CD4-positive, alpha-beta T cell treated with Interleukin-17A for 4 hours (primary cell): ENCODE measurements at regions not wholly inside any gene's neighbourhood (a gene's known extent, or its start where the extent isn't known, plus 50 kb on each side); places are given as distances from the start of the nearest gene placed in this dataset.
"Not testable (repeated sequence)": the region's sequence is repeated elsewhere in the genome, so short reads cannot be mapped to it uniquely, and the experiment has no call there.

ENCODE experiments used
- DNase-seq: peaks from one replicate; pipeline ENCODE4 v3.0.0-alpha.2; 2020; ENCODE audit warnings: mixed read lengths

- no peak for DNase-seq
These were observed 217.5 kb upstream of the PELI2 start for GRCh38 chr14:55900749-55901148.

DNA sequence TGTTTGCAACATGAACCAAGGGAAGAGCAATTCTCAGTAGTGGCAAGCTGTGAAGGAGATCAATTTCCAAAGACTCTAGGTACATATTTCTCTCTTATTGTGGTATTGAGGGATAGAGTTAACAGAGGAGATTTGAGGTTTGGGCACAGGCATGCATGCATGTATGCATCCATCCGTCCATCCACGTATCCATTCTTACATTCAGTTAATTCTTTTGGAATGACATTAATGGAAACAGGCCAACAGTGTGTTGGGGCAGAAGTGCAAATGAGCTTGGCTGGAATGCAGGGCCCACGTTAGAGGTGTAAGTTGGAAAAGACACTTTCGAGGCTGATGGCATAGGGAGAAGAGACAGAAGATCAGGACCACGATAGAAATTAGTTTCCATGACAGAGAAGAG lies 216.9 kb upstream of the PELI2 start:
- DNase-seq = no peak

- no peak for DNase-seq
These were observed 216.0 kb upstream of the PELI2 start for GRCh38 chr14:55902241-55902640.

- no peak for DNase-seq
These were observed 214.1 kb upstream of the PELI2 start for GRCh38 chr14:55904086-55904485.

- DNase-seq = no peak
These were observed 210.1 kb upstream of the PELI2 start for GRCh38 chr14:55908106-55908505.

DNA sequence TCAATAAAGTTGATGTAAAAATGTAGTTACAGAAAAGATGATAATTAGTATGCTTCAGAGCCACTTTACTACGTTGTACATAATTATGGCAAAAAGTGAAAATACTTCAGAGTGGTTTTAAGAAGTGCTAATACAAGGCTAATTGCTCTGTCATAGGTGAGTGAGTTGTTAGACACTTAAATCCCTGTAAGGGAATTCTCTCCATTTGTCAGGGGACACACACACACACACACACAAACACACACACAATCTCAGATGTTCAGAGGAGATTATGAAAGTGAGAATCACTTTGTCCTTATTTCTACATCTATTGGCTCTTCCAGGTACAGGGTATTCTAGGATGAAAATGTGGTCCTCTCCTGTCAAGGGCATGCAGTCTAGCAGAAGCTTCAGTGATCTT lies 208.3 kb upstream of the PELI2 start:
- DNase-seq = no peak

GRCh38 chr14:55910601-55911243 lies 207.5 kb upstream of the PELI2 start:
- no peak for DNase-seq

DNA sequence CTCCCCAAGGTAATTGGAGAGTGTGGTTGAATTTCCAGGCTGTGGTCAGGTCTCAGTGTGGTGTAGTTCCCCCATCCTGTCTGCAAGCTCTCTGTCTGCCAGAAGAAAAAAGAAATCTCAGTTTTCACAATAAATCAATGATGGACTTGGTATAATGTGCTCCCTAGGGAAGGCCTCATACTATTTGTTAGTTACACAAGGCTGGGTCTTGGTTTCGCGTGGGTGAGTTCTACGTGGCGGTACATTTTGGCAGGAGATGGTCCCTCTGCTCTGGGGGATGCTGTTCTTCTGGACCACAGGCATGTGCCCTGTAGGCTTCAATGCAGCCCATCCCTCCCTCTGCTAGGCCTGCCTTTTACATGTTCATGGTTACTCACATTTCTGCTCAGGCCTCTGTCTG lies 206.4 kb upstream of the PELI2 start:
- no peak for DNase-seq

- no peak for DNase-seq
These were observed 205.9 kb upstream of the PELI2 start for GRCh38 chr14:55912344-55912743.

- DNase-seq = no peak
These were observed 204.7 kb upstream of the PELI2 start for GRCh38 chr14:55913324-55914025.

- no peak for DNase-seq
These were observed 203.4 kb upstream of the PELI2 start for GRCh38 chr14:55914771-55915170.

DNA sequence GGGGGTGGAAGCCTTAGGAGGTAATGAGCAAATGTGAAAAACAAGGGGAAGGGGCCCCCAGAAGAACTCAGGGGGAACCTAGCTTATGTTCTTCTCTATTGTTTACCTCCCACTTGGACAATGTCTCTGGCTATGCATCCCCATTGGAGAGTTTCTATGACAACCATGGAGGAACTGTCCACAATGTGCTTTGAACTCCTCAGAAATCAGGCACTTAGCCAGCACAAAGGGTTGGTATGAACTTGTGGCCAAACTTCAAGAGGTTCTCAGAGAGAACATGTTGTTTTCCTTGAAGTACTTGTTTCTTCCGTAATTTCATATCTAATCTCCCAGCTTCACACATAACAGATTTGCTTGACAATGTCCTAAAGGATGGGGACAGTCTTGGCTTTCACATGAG lies 202.8 kb upstream of the PELI2 start:
- DNase-seq = no peak

GRCh38 chr14:55919800-55920199 lies 198.4 kb upstream of the PELI2 start:
- not testable (repeated sequence) for DNase-seq

GRCh38 chr14:55921511-55921910 lies 196.7 kb upstream of the PELI2 start:
- DNase-seq = no peak

DNA sequence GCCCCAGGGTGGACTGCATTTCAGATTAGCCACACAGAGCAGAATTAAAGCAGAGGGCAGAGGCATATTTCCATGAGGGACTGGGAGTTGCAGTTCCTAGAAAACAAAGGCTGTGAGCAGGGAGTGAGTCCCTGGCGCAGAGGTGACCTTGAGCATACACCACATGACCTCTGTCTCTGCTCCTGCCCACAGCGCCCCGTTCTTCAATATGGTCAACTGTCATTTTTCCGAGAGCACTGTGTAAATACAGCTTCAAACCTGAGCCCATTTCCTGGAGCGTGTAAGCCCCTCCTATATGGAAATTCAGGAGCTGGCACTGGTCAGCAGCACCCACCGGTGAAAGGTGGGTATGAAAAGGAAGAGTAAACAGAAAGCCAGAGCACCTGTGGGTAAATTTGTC lies 192.2 kb upstream of the PELI2 start:
- no peak for DNase-seq

GRCh38 chr14:55927028-55927427 lies 191.2 kb upstream of the PELI2 start:
- DNase-seq = no peak

GRCh38 chr14:55928276-55928675 lies 189.9 kb upstream of the PELI2 start:
- no peak for DNase-seq

DNA sequence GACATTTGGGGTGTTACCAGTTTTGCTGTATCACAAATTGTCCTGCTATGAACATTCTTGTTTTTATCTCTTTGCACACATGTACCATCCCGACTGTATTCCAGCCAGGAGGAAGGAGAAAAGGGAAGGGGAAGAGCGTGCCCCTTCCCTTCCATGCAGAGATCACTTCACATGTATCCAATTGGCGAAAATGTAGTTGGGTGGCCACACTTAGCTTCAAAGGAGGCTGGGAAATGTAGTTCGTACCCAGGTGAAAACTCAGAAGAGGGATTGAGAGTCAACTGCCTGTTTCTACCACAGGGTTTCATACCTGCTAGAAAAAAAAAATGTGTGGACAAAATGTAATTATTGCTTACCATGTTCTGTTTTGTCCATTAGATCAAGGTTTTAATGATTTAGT lies 189.1 kb upstream of the PELI2 start:
- DNase-seq = no peak

GRCh38 chr14:55930016-55930784 lies 188.0 kb upstream of the PELI2 start:
- no peak for DNase-seq

GRCh38 chr14:55936691-55937090 lies 181.5 kb upstream of the PELI2 start:
- no peak for DNase-seq

DNA sequence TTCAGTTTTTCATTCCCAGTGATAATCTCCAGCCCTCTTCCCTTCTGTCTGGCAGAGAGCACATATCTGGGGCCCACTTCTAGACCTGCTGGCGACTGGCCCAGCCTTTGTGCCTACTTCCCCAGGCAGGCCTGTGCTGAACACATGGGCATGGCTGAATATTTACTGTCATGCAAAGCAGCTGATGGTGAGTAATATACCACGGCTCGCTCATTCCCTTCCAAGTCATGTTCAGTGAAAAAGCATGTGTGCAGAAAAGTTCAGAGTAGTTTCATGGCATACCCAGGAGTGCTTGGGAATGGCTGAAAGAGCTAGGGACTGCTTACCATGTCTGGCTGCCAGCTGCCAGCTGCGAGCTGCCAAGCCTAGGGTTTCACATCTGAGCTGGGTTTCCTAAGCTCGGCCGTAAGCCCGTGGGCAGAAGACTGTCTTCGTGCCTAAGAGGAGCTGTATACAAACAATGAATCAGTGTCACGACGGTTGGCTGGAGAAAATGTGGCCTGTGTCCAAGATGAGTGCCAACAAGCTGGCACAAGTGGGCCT lies 179.9 kb upstream of the PELI2 start:
- no peak for DNase-seq

DNA sequence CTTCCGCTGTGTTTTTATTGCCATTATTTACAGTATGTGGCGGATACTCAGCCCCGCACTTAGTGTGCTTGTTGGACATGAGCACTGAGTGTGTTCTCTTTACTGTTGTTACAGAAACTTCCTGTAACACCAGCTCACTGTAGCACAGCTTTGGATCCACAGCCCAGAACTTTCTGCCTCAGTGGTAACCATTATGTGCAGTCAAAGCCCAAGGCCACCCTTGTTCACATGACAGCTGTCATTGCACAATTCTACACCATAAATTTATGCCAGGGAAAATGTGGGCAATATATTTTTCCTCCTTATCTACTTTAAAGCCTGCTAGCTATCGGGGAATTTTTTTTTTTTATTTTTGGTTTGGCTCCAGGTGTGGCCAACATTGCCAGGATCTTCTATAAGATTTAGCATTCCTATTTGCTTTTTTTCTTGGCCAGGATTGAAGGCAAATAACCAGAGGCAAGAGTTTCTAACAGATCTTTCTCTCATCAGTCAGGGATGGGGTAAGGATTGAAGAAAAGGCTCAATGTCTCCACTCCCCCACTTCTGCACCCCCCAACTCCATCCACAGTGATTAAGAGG lies 176.0 kb upstream of the PELI2 start:
- DNase-seq = no peak

DNA sequence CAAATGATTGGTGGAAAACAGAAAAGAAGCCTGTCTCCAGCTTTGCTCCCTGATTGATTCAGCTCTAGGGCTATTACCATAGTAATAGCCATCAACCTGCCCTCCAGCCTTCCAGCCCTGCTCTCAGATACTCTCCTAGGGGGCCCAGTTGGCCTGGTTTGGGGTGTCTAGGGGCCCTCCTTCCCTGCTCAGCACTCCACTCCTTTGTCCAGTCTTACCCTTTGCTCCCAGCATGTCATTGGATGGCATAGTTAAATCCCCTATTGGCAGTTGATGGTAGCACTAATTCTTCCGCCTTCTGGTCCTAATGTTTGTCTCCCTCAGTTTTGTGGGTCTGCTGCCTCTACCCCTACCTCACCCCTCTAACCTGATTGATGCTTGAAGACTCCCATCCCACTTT lies 175.4 kb upstream of the PELI2 start:
- no peak for DNase-seq
